ELR (cell line): ENCODE measurements at regions not wholly inside any gene's neighbourhood (a gene's known extent, or its start where the extent isn't known, plus 50 kb on each side); places are given as distances from the start of the nearest gene placed in this dataset.
"Not testable (repeated sequence)": the region's sequence is repeated elsewhere in the genome, so short reads cannot be mapped to it uniquely, and the experiment has no call there.

ENCODE experiments used
- DNase-seq: peaks from one replicate; pipeline ENCODE4 v3.0.0-alpha.2; 2015; ENCODE audit warnings: low read depth

- DNase-seq, result no peak
Observed at GRCh38 chr6:159440911-159441703, 251.9 kb downstream of the SOD2 start.

GRCh38 chr6:159440349-159440748 is 252.7 kb downstream of the SOD2 start:
- DNase-seq, result no peak

- DNase-seq, result no peak
Observed at GRCh38 chr6:159439651-159440050, 253.4 kb downstream of the SOD2 start.

- no peak for DNase-seq
Observed at GRCh38 chr6:159438106-159438505, 254.9 kb downstream of the SOD2 start.

- DNase-seq, result no peak
Observed at GRCh38 chr6:159436581-159436980, 256.5 kb downstream of the SOD2 start.

- DNase-seq, result no peak
Observed at GRCh38 chr6:159435701-159436100, 257.3 kb downstream of the SOD2 start.

GRCh38 chr6:159434410-159434809 is 258.6 kb downstream of the SOD2 start:
- no peak for DNase-seq

GRCh38 chr6:159433550-159433949 is 259.5 kb downstream of the SOD2 start:
- DNase-seq, result no peak

GRCh38 chr6:159431750-159432149 is 261.3 kb downstream of the SOD2 start:
- DNase-seq, result no peak

- no peak for DNase-seq
Observed at GRCh38 chr6:159430323-159430722, 261.1 kb downstream of the FNDC1 start.

GRCh38 chr6:159429433-159429832 is 260.2 kb downstream of the FNDC1 start:
- no peak for DNase-seq

GRCh38 chr6:159427771-159428170 is 258.6 kb downstream of the FNDC1 start:
- DNase-seq, result no peak

- DNase-seq, result no peak
Observed at GRCh38 chr6:159427335-159427734, 258.1 kb downstream of the FNDC1 start.

GRCh38 chr6:159425421-159425820 is 256.2 kb downstream of the FNDC1 start:
- no peak for DNase-seq

- DNase-seq, result no peak
Observed at GRCh38 chr6:159422041-159422984, 253.1 kb downstream of the FNDC1 start.

GRCh38 chr6:159421586-159421985 is 252.4 kb downstream of the FNDC1 start:
- no peak for DNase-seq

GRCh38 chr6:159418997-159419396 is 249.8 kb downstream of the FNDC1 start:
- DNase-seq, result no peak

- no peak for DNase-seq
Observed at GRCh38 chr6:159416891-159417560, 247.8 kb downstream of the FNDC1 start.

- DNase-seq, result no peak
Observed at GRCh38 chr6:159415540-159415939, 246.3 kb downstream of the FNDC1 start.

GRCh38 chr6:159414711-159415110 is 245.5 kb downstream of the FNDC1 start:
- no peak for DNase-seq

GRCh38 chr6:159407211-159407780 is 238.1 kb downstream of the FNDC1 start:
- not testable (repeated sequence) for DNase-seq

- DNase-seq, result no peak
Observed at GRCh38 chr6:159404296-159404695, 235.1 kb downstream of the FNDC1 start.
